ENCODE measurements at regions not wholly inside any gene's neighbourhood (a gene's known extent, or its start where the extent isn't known, plus 50 kb on each side); places are given as distances from the start of the nearest gene placed in this dataset.

GRCh38 chr11:98895936-98896335 is 124.8 kb upstream of the CNTN5 start:
- TF ChIP-seq POLR2AphosphoS5 (IDR thresholded peaks at IDR 0.05; ENCODE audit: insufficient read depth, low read depth, low read length), result no peak
- TF ChIP-seq MYC (IDR thresholded peaks at IDR 0.05; ENCODE audit: low read depth, low read length), result no peak
- no peak for TF ChIP-seq GATA2 (IDR thresholded peaks at IDR 0.05; ENCODE audit: insufficient read depth, insufficient read length, low read depth, low read length)
- no peak for TF ChIP-seq POLR2A (IDR thresholded peaks at IDR 0.05; ENCODE audit: low read depth, low read length)
- no peak for TF ChIP-seq EZH2 (IDR thresholded peaks at IDR 0.05; ENCODE audit: borderline replicate concordance, low read depth, low read length, severe bottlenecking)
- no peak for TF ChIP-seq CTCF (IDR thresholded peaks at IDR 0.05; ENCODE audit: extremely low read depth in 1 of 2, insufficient read depth in 1 of 2, low read depth in 1 of 2, low read length in 2 of 2)
- TF ChIP-seq MAX (IDR thresholded peaks at IDR 0.05; ENCODE audit: insufficient read depth, insufficient read length), result no peak
- no peak for TF ChIP-seq JUN (IDR thresholded peaks at IDR 0.05; ENCODE audit: borderline replicate concordance, insufficient read depth, insufficient read length, low read depth)
- TF ChIP-seq FOS (IDR thresholded peaks at IDR 0.05; ENCODE audit: borderline replicate concordance, insufficient read depth, low read length), result no peak
- ChIA-PET POLR2A (no interaction called here), CTCF (no interaction called here)

More at GRCh38 chr11:98895936-98896335, 124.8 kb upstream of the CNTN5 start:
- dilution Hi-C loops (cut with MboI; ENCODE audit: extremely low pct_ligation_motif_present, low sequenced_read_pairs) (no loop called here), intact Hi-C loops (cut with micrococcal nuclease) (no loop called here)
- Histone ChIP-seq H3K4me3 (replicated peaks in 1 of 3; ENCODE audit: insufficient read depth in 1 of 3, low read depth in 1 of 3, low read length in 3 of 3) (no peak overlapping the region), H3K4me1 (ENCODE audit: control insufficient read depth, extremely low read depth, insufficient read depth, low read length) (no peaks in the 10 kb centered on the region), H3K9ac (replicated peaks; ENCODE audit: extremely low read depth, insufficient read depth, low read length) (no peak overlapping the region), H4K20me1 (replicated peaks; ENCODE audit: control insufficient read depth, extremely low read depth, insufficient read depth, low read length) (no peaks in the 10 kb centered on the region), H3K27me3 (ENCODE audit: control insufficient read depth in 2 of 2, insufficient read depth in 2 of 2, low read length in 2 of 2) (no peaks in the 10 kb centered on the region), H3K9me3 (replicated peaks; ENCODE audit: control insufficient read depth, insufficient read depth, low read length) (no peaks in the 10 kb centered on the region), H3K4me2 (ENCODE audit: insufficient read depth, low read length) (no peak overlapping the region), H3K27ac (ENCODE audit: insufficient read depth, low read depth, low read length) (no peak overlapping the region), H3K9me1 (replicated peaks; ENCODE audit: control insufficient read depth, extremely low read depth, insufficient read depth, low read length) (no peaks in the 10 kb centered on the region), H3K79me2 (ENCODE audit: control insufficient read depth, insufficient read depth, low read length) (no peaks in the 10 kb centered on the region), H2AFZ (ENCODE audit: low read depth, low read length) (no peak overlapping the region), H3K36me3 (ENCODE audit: control insufficient read depth in 2 of 2, extremely low read depth in 1 of 2, insufficient read depth in 2 of 2, low read length in 2 of 2) (no peaks in the 10 kb centered on the region)
- no peak for FAIRE-seq
- BruUV-seq (replicated peaks), result no TSS peak
- no peak for DNase-seq (ENCODE audit: low read depth, low spot score)

All from endothelial cell of umbilical vein (primary cell).